Nephron (organoid): ENCODE measurements at regions not wholly inside any gene's neighbourhood (a gene's known extent, or its start where the extent isn't known, plus 50 kb on each side); places are given as distances from the start of the nearest gene placed in this dataset.

Source experiments
- H3K27ac Mint-ChIP-seq, 3 experiments: 2 replicates each; pipeline ENCODE4 v1.8.0; 2020; ENCODE audit warnings: mixed read lengths in 3 of 3, mild to moderate bottlenecking in 2 of 3, moderate library complexity in 1 of 3
- H3K27me3 Mint-ChIP-seq: 2 replicates; pipeline ENCODE4 v1.8.0; 2021; ENCODE audit warnings: low read depth, mild to moderate bottlenecking, moderate library complexity, mixed read lengths
- H3K36me3 Mint-ChIP-seq: 2 replicates; pipeline ENCODE4 v1.8.0; 2020; ENCODE audit warnings: low read depth, mixed read lengths
- H3K4me1 Mint-ChIP-seq: 2 replicates; pipeline ENCODE4 v1.8.0; 2020; ENCODE audit warnings: mixed read lengths
- H3K4me3 Mint-ChIP-seq, 3 experiments: 2 replicates each; pipeline ENCODE4 v1.8.0; 2020; ENCODE audit warnings: mild to moderate bottlenecking in 3 of 3, mixed read lengths in 3 of 3, moderate library complexity in 2 of 3
- H3K9me3 Mint-ChIP-seq: 2 replicates; pipeline ENCODE4 v1.8.0; 2020; ENCODE audit warnings: mixed read lengths
- CTCF ChIP-seq, 3 experiments: fragments of 200-600 bp; sonication (generic); IDR thresholded peaks; one replicate each; pipeline ENCODE4 v1.5.0; 2021; ENCODE audit warnings: antibody characterized with exemption in 3 of 3; ENCODE audit not compliant: unreplicated experiment in 3 of 3

- Mint-ChIP-seq H3K27me3 (no peaks in the 10 kb centered on the region), H3K27ac (no peak overlapping the region), H3K4me1 (peaks cover 6% of the 10 kb centered on the region), H3K36me3 (no peaks in the 10 kb centered on the region), H3K4me3 (no peak overlapping the region), H3K9me3 (no peaks in the 10 kb centered on the region)
- no peak for TF ChIP-seq CTCF (IDR thresholded peaks at IDR 0.05; ENCODE audit: unreplicated experiment in 3 of 3)
Measured at GRCh38 chr20:7250337-7250736, 482.9 kb downstream of the BMP2 start.

- Mint-ChIP-seq H3K27me3 (no peaks in the 10 kb centered on the region), H3K9me3 (peaks cover 3% of the 10 kb centered on the region), H3K36me3 (no peaks in the 10 kb centered on the region), H3K4me3 (no peak overlapping the region), H3K4me1 (no peaks in the 10 kb centered on the region), H3K27ac (peak overlapping the region in 2 of 3 experiments; percentile 44 to 55)
- TF ChIP-seq CTCF (IDR thresholded peaks at IDR 0.05; ENCODE audit: unreplicated experiment in 3 of 3), result no peak
Measured at GRCh38 chr20:7257099-7257498, 489.6 kb downstream of the BMP2 start.

GRCh38 chr20:7257692-7258466 is 490.4 kb downstream of the BMP2 start:
- H3K27ac Mint-ChIP-seq, result peak overlapping the region; percentile 13 to 55 (median 44)
- H3K27me3 Mint-ChIP-seq, result no peaks in the 10 kb centered on the region
- H3K36me3 Mint-ChIP-seq, result no peaks in the 10 kb centered on the region
- H3K4me1 Mint-ChIP-seq, result no peaks in the 10 kb centered on the region
- no peak for TF ChIP-seq CTCF (IDR thresholded peaks at IDR 0.05; ENCODE audit: unreplicated experiment in 3 of 3)
- no peak overlapping the region for H3K4me3 Mint-ChIP-seq
- H3K9me3 Mint-ChIP-seq, result peaks cover 3% of the 10 kb centered on the region

GRCh38 chr20:7262803-7263202 is 495.3 kb downstream of the BMP2 start:
- Mint-ChIP-seq H3K4me1 (no peaks in the 10 kb centered on the region), H3K4me3 (no peak overlapping the region), H3K27me3 (no peaks in the 10 kb centered on the region), H3K9me3 (peaks cover 3% of the 10 kb centered on the region), H3K27ac (no peak overlapping the region), H3K36me3 (no peaks in the 10 kb centered on the region)
- no peak for TF ChIP-seq CTCF (IDR thresholded peaks at IDR 0.05; ENCODE audit: unreplicated experiment in 3 of 3)

GRCh38 chr20:7264137-7264536 is 496.7 kb downstream of the BMP2 start:
- H3K4me3 Mint-ChIP-seq, result no peak overlapping the region
- H3K36me3 Mint-ChIP-seq, result no peaks in the 10 kb centered on the region
- TF ChIP-seq CTCF (IDR thresholded peaks at IDR 0.05; ENCODE audit: unreplicated experiment in 3 of 3), result no peak

GRCh38 chr20:7269452-7269851 is 502.0 kb downstream of the BMP2 start:
- Mint-ChIP-seq H3K27me3 (no peaks in the 10 kb centered on the region), H3K27ac (no peak overlapping the region), H3K4me3 (no peak overlapping the region), H3K9me3 (no peaks in the 10 kb centered on the region), H3K36me3 (no peaks in the 10 kb centered on the region), H3K4me1 (peaks cover 5% of the 10 kb centered on the region)
- no peak for TF ChIP-seq CTCF (IDR thresholded peaks at IDR 0.05; ENCODE audit: unreplicated experiment in 3 of 3)

More at GRCh38 chr20:7264137-7264536, 496.7 kb downstream of the BMP2 start:
- Mint-ChIP-seq H3K27ac (no peak overlapping the region), H3K4me1 (no peaks in the 10 kb centered on the region), H3K27me3 (no peaks in the 10 kb centered on the region), H3K9me3 (peaks cover 3% of the 10 kb centered on the region)
